IMR-90 (cell line): ENCODE measurements at regions not wholly inside any gene's neighbourhood (a gene's known extent, or its start where the extent isn't known, plus 50 kb on each side); places are given as distances from the start of the nearest gene placed in this dataset.

Experiments used
- CHD1 ChIP-seq: IDR thresholded peaks from 2 replicates; pipeline ENCODE4 v1.6.1; 2012; ENCODE audit warnings: low read depth, low read length, improper control_type of control experiment
- CTCF ChIP-seq: conservative IDR thresholded peaks from 2 replicates; pipeline ENCODE4 v1.5.1; 2012; ENCODE audit warnings: mild to moderate bottlenecking, low read depth, low read length, improper control_type of control experiment
- FOS ChIP-seq: fragments of 150-350 bp; IDR thresholded peaks from 2 replicates; pipeline ENCODE4 v1.6.1; 2016; ENCODE audit warnings: low read depth, low read length
- MAFK ChIP-seq: IDR thresholded peaks from 2 replicates; pipeline ENCODE4 v1.6.1; 2012; ENCODE audit warnings: low read depth, low read length, improper control_type of control experiment
- MXI1 ChIP-seq: IDR thresholded peaks from 2 replicates; pipeline ENCODE4 v1.6.1; 2012; ENCODE audit warnings: low read depth, mild to moderate bottlenecking, low read length, moderate library complexity, borderline replicate concordance
- POLR2A ChIP-seq: IDR thresholded peaks from 2 replicates; pipeline ENCODE4 v1.6.1; 2012; ENCODE audit warnings: mild to moderate bottlenecking, low read depth, low read length
- RAD21 ChIP-seq: IDR thresholded peaks from 2 replicates; pipeline ENCODE4 v1.6.1; 2012; ENCODE audit warnings: low read length, improper control_type of control experiment

GRCh38 chr10:58094985-58095718 is 172.5 kb downstream of the IPMK start:
- TF ChIP-seq RAD21 (no peak), CTCF (no peak), POLR2A (no peak), MXI1 (no peak), CHD1 (no peak), MAFK (no peak), FOS (no peak)
